Activated T-cell treated with anti-CD3 and anti-CD28 coated beads for 24 hours (primary cell): ENCODE measurements at regions not wholly inside any gene's neighbourhood (a gene's known extent, or its start where the extent isn't known, plus 50 kb on each side); places are given as distances from the start of the nearest gene placed in this dataset.

ENCODE experiments used
- DNase-seq: peaks from one replicate; pipeline ENCODE4 v3.0.0-alpha.2; 2020; ENCODE audit warnings: low read depth

DNA sequence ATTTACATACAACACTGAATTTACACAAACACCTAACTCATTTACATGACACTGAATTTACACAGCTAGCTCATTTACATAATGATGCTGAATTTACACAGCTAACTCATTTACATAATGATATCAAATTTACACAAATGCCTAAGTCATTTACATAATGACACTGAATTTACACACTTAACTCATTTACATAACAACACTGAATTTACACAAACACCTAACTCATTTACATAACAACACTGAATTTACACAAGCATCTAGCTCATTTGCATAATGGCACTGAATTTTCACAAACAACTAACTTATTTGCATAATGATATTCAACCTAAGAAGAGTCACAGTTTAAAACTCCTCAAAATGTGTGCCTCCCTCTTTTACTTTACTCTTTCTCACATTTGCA lies 511.7 kb downstream of the GALR1 start:
- no peak for DNase-seq

DNA sequence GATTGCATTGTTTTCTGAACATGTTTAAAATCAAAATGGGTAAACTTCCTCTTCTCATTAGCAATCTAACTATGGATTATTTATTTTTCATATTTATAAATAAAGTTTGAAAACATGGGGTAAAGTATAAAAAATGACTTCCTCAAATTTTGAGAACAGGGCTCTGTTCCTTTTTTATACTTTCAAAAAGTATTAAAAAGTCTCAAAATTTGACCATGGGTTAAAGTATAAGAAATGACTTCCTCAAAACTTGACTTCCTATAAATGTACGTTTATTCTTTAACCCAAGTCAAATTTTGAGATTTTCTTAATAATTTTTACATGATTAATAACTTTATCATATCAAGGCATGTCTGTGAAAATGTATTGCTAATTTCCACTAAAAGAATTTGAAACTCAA lies 512.4 kb downstream of the GALR1 start:
- no peak for DNase-seq

DNA sequence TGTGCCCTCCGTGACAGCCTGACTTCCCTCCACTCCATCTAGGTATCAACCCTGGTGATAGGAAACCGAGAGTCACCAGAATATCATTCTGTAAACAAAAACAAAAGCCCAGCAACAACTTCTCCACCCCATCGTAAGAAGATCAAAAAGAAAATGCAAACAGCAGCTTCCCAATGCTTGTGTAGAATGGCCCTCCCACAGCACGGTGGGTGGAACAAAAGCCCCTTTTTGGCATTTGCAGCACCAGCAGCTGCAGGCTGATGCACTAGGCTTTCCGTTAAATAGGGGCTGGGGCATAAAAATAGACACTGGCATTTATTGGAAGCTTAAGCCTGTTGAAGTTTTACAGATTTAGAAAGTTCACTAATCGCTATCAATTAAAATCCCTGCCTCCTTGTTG lies 513.0 kb downstream of the GALR1 start:
- no peak for DNase-seq

DNA sequence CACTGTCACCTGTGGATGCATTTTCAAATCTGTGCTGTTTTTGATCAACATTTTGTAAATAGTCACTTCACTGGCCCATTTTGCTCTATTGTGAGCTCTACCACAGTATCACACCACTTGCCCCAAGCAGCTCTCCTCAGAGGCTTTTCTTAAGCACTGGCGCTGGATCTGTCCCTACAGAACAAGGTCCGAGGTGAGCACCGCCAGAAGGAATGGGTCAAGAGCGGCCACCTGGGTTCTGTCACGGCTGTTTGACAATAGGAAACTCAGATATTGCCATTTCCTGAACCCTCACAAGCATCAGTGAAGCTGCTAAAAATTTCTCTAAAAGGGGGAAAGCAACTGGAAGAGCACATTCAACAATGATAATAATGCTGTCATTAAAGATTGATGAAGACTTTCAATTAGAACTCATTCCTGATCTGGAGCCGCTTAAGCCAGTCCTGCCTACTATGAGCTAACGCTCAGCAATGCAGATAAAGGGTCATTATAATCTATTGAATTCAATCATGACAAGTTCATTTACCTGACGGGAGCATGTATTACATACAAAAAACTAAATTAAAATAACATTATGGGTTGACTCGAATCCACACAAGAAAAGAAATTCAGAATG lies 514.0 kb downstream of the GALR1 start:
- DNase-seq, result no peak

DNA sequence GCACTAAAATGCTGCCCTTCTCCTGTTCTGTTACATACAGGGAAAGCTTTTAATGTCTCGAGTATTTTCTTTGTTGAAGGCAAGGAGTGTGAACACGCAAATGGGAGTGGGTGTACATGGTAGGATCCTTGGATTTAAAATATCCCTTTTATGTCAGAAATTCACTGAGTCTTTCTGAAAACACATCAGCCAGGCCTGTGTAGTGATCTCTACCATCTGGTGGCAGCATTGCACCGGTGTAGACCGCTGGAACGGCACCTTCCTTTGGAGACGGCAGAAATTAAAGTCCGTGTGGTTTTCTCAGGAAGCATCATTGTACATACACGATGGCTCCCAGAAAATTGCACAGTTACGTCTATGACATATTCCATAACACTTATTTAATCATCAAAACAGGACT lies 515.8 kb downstream of the GALR1 start:
- no peak for DNase-seq

DNA sequence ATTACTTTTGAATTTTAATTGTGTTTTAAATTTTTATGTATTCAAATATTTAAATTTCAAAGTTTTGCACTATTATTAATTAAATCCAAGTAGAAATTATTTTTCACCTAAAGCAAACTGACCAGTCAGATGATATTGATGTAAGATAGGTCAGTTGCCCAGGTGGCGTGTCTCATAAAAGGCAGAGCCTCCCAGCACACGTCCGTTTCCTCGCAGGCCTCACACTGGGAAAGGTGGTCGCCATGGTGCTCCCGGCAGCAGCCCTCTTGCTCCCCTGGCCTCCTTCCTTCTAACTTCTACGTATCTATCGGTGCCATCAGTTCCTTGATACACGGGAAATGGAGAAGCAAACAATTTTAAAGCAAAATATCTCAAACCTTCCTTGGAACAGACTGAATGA lies 516.8 kb downstream of the GALR1 start:
- DNase-seq, result no peak

DNA sequence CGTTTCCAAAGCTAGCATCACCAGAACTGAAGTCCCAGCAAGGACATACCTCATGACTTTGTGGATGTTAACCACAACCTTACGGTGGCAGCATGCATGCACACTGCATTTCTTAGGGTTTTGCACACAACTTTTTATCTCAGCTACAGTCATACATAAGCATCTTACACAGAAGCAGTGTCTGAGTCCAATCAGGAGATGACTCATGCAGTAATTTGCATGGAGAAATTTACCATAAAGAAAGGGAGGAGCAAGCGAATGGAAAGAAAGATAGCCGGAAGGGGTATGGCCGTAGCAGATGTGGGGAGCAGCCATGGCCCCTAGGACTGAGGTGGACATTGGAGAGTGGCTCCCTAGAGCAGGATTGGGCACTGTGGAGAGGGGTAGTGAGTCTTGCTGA lies 522.5 kb downstream of the GALR1 start:
- no peak for DNase-seq

DNA sequence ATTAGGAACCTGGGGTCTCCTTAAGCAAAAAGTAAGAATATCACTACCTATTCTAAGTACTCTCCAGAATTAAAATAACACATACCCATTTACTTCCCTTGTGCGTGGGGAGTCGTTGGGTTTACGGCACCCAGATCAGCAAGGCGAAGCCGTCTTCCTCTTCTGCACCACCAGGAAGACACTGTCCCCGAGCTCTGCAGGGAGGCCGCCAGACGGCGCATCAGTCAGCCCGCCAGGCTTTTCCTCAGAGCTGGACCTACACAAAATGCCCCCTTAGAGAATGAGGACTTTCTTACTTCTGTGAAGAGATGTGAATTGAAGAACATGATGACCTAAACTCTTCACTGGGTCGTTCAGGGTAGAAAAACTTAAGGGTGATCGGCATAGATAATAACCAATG lies 526.5 kb downstream of the GALR1 start:
- no peak for DNase-seq

DNA sequence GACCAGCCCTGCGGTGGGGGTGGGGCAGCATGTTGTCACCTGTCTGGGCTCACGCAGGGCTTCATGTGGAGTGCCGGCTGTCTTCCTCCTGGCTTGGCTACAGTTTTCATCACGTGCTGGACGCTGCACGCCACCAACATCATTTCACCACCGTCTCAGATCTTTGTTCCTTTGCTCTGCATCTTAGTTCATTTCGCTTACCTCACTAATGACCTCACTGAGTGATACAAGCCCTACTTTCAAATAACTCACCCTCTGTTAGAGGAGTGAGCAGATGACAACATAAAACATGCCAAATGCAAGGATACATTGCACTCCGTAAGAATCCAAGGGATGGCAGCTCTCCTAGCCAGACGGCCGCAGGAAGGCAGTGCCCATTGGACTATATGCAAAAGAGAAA lies 527.5 kb downstream of the GALR1 start:
- no peak for DNase-seq

DNA sequence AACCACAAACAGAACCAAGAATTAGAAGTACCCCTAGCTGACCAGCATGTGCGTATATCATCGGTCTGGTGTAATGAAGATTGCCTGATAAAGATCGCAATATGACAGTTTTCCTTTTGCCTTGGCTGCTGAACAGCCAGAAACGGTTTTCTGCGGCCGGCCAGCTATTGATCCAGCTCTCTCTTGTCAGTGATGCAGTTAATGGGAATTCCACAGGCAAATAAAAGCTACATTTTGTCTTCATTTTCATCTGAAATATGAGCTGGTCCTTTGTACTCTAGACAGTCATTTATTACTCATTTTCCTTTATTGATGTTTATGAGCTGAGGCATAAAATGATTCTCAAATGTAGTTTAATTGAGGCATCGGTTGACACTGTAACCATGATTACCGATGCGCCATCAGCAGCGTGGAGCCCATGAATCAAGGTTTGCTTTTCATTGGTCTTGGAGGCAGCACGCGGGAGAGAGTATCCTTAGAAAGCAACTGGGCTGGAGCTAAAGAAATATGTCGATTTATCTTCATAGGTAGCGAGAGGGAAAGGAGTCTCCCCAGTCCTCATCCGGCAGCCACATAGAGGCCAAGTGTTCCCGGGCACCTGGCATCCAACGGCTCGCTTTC lies 535.2 kb downstream of the GALR1 start:
- DNase-seq, result no peak

DNA sequence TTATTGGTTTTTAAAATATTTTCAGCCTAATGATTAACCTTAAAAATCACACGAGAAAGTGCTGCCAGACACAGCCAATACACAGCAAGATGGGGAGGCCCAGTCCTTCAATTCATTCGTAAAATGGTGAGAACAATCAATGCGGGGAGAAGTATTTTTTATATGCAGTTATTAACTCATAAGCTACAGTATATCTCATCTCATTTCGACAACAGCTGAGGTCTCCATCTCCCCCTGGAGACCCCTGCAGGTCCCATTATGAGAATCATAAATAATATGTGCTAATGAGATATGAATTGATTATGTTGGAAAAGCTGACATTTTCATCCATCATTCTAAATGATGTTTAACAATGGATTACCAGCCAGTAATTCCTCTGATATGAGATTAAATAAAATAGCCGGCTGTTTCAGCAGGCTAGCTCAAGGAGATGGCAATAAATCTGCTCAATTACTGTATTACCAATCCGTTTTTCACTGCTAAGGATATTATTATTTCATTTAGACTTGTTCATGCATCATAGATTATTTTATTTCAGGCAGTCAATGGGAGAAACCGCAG lies 535.8 kb downstream of the GALR1 start:
- DNase-seq, result no peak

DNA sequence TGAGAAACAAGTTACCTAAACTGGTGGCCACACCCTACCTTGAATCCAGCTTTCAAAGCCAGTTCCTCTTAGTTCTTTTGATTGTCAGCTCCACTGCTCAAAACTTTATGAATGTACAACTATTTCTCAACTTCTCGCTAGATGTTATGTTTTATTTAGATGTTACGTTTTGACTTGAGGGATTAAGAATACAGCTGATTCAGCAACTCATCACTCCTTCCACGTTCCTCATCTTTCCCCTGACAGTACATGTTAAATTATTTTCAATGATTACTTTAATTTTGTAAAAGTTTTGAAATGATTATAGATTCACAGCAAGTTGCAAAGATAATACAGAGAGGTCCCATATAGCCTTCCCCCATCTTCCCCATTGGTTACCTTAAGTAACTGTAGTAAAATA lies 553.4 kb downstream of the GALR1 start:
- no peak for DNase-seq

DNA sequence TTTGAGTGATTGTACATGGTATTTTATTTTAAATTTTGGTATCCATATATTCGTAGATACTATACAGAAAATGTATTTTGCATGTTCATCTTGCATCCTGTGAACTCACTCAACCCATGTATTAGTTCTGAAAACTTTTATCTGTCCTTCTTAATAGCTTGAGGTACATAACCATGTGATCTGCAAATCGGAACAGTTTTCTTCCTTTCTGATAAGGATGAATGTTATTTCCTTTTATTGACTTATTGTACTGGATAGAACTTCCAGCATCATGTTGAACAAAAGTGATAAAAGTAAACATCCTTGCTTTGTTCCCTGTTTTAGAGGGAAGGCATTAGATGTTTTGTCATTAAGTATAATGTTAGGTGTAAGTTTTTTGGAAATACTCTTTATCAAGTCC lies 554.7 kb downstream of the GALR1 start:
- DNase-seq, result no peak

DNA sequence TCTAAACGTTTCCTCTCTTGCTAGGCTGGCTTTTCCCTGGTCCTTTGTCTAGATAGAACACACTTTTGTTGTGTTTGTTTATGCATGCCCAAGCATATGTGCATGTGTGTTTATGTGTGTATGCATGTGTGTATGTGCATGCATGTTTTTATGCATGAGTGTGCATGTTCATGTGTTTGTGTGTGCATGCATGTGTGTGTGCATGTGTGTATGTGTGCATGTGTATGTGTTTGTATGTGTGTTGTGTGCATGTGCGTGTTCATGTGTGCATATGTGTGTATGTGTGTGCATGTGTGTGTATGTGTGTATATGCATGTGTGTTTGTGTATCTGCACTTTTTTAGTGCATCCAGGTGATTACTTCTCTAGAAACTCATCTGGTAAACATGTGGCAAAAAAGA lies 558.0 kb downstream of the GALR1 start:
- DNase-seq, result no peak

DNA sequence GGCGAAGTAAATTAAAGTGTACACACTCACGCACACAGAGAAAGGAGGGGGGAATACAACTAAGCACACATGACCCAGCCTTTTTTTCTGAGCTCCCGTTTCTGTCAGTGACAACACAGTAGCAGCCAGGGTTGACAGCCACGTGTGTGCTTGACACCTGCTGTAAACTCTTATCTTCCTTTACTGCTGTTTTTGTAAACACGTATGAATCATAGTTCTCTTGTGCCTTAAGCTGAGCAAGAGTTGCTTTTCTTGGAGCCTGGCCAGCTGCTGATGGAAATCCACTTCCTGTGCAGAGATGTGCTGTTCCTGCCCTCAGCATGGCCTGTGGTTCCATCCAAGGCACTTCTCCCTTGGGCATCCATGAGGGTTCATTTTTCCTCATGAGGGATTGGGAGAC lies 561.9 kb downstream of the GALR1 start:
- DNase-seq, result no peak

DNA sequence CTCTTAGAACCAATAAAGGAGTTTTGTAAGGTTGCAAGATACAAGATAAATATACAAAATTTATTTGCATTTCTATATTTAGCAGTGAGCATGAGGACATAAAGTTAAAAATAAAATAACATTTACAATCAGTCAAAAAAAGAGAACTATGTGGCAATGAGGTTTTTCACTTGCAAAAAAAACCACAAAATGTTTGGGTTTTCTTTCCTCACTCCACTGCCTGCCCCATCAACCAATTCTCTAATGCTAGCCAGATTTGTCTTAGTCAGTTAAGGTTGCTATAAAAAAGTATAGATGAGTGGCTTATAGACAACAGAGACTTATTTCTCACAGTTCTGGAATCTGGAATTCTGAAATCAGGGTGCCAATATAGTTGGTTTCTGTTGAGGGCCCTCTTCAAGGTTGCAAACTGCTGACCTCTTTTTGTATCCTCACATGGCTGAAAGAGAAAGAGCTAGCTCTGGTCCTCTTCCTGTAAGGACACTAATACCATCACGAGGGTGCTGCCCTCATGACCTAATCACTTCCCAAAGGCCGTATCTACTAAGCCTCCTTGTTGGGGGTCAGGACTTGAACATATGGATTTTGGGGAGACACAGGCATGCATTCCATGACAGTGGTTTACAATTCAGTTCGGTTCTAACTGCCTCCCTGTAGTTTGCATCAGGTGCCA lies 566.2 kb downstream of the GALR1 start:
- DNase-seq, result no peak

DNA sequence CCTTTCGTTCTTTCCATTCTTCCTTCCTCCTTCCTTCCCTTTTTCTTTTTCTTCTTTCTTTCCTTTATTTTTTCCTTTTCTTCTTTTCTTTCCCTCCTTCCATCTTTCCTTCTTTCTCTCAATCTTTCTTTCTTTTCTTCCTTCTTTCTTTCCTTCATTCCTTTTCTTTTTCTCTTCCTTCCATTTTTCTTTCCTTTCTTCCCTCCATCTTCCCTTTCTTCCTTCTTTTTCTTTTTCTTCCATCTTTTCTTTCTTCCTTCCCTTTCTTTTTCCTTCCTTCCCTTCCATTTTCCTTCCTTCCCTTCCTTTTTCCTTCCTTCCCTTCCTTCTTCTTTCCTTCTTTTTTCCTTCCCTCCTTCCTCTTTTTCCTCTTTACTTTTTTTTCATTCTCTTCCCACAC lies 568.7 kb downstream of the GALR1 start:
- no peak for DNase-seq

DNA sequence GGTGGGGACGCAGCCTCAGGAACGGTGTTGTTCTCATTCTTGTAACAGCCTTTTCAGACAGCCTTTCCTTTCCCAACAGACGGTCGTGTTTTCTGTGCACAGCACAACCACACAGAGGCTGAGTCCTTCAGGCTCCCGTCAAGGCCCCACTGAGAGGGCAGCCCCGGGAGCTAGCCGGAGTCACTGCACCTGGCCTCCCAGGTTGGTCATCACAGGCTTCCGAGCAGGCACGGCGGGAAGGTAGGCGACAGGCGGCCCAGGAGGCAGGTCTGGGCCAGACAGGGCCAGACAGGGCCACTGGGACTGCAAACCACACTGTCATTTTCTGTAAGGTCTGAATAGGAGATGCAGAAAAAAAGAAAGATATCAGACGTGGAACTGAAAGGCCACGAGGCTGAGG lies 570.8 kb downstream of the GALR1 start:
- no peak for DNase-seq

DNA sequence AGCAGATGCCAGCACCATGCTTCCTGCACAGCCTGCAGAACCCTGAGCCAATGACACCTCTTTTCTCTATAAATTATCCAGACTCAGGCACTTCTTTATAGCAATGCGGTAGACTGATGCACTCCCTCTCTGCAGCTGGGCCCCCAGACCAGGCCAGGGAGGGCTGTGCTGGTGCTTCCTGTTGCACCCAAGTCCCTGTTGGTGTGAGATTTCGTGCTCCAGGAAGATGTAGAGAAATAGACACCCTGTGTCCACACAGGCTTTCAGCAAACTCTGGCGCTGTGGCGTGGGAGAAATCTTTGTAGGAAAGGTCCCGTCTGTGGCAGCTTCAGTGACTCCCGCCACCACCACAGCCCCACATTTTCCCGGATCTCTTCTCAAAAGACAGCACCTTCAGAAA lies 572.2 kb downstream of the GALR1 start:
- no peak for DNase-seq

DNA sequence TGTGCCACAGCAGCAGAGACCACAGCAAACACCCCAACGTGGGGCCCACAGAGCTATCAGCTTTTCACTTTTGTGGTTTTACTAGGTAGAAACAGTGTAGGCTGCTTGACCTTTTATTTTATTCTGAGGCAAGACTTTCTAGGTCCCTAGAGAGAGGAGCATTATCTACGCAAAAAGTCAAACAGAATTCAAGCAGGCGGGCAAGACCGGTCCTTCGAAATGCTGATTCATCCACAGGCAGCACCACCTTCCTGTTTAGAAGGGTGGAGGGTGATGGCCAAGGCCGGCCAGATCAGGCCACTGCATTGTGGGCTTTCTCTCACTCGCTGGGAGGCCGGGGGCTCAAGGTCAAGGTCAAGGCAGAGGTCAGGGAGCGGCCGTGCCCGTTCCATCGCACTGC lies 573.0 kb downstream of the GALR1 start:
- DNase-seq, result no peak

DNA sequence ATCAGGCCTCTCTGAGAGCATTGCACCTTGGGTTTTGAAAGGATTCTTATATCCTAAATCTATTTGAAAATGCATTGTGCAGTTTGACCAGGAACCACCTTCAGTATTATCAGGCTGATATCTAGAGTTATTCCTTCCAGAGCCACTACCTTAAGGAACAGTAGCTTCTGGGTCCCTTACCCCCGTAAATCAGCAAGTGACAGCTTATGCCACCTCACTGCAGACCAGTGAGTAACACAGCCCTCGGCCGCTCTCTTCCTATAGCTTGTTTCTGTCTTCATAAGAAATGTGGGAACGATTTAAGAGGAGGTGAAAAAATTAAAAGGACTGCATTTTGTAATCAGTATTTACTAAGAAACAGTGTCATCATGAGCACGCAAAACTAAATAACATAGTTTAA lies 584.2 kb downstream of the GALR1 start:
- no peak for DNase-seq

DNA sequence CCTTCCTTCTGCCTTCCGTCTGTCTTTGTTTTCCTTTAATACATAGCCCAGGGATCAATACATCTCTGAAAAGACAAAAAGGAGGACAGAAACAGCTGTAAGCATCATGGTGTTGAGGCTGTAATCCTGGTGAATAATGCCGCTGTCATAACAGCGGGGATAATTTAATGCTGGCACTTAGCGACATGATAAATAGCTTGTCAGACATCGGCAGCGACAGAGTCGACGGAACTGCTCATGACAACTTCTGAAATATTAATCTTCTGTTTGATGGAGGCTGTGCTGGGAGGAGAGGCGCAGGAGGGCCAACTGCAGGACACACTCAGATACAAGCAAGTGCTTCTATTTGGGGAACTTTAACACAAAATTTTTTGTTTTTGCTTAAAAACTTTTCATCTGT lies 602.2 kb downstream of the GALR1 start:
- DNase-seq, result no peak

DNA sequence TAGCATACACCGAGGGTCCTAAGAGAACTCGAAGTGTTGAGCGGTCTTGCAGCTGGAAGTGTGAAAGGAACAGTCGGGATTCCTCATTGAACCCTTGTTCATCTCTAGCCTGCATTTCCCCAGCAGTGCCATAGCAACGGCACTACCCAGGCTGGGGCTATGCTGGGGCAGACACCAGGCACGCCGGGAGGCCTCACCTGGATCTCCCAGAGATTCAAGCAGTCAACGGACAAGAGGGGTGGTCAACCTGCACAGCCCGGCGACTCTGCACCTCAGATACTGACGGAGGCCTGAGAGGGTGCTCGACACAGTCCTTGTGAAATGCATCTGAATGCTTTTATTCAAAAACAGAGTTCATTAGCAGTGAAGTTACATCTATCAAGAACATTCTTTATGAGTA lies 604.2 kb downstream of the GALR1 start:
- DNase-seq, result no peak
